ENCODE measurements at regions not wholly inside any gene's neighbourhood (a gene's known extent, or its start where the extent isn't known, plus 50 kb on each side); places are given as distances from the start of the nearest gene placed in this dataset.

DNA sequence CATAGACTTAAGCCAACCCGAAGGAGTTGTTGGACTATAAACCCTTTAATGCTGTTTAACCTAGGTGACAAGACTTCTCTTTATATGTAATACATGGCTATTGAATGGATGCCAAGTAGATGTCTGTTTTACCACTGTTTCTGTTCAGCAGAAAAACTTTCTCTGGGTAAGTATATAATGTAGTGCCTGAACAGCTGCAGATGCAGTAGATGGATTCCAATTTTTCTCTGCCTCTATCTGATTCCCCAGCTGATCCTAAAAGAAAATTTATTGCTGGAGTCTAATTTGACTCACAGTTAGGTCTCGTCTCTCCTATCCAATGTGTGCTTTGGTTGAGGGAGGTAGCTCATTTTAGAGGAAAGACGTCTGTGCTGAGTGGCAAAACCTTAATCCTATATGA lies 256.5 kb upstream of the CBLB start:
- TF ChIP-seq SUZ12 (IDR thresholded peaks at IDR 0.05; ENCODE audit: extremely low read depth, insufficient read depth, insufficient read length): no peak
- no peak for TF ChIP-seq ZNF274 (IDR thresholded peaks at IDR 0.05; ENCODE audit: low read depth, low read length)
- no peak for TF ChIP-seq YY1 (IDR thresholded peaks at IDR 0.05; ENCODE audit: insufficient read depth, insufficient read length)
